ENCODE measurements at regions not wholly inside any gene's neighbourhood (a gene's known extent, or its start where the extent isn't known, plus 50 kb on each side); places are given as distances from the start of the nearest gene placed in this dataset.

- CTCF ChIA-PET: no interaction called here
- Mint-ChIP-seq H3K9me3 (ENCODE audit: unreplicated experiment) (peaks cover 3% of the 10 kb centered on the region), H3K4me1 (ENCODE audit: low read depth, unreplicated experiment) (peaks cover under 1% of the 10 kb centered on the region), H3K4me3 (ENCODE audit: unreplicated experiment) (no peak overlapping the region), H3K36me3 (ENCODE audit: insufficient read depth, unreplicated experiment) (no peaks in the 10 kb centered on the region), H3K27ac (ENCODE audit: unreplicated experiment) (no peak overlapping the region), H3K27me3 (ENCODE audit: insufficient read depth, unreplicated experiment) (peaks cover 4% of the 10 kb centered on the region)
- no TSS peak for BruUV-seq (replicated peaks)
- no peak for TF ChIP-seq CTCF (IDR thresholded peaks at IDR 0.05; ENCODE audit: insufficient read depth in 1 of 2, low read depth in 1 of 2, low read length in 1 of 2, severe bottlenecking in 1 of 2, unreplicated experiment in 1 of 2)
- no peaks in the 10 kb centered on the region; the same call in 1 of the 2 replicates for H3K36me3 ChIP-seq (ENCODE audit: control insufficient read depth, insufficient read depth, low read length)
- POLR2A ChIA-PET: no interaction called here
- no peaks in the 10 kb centered on the region for H3K9me3 ChIP-seq
- H3K27me3 ChIP-seq (replicated peaks; ENCODE audit: control insufficient read depth, insufficient read depth, low read length): no peaks in the 10 kb centered on the region
- no peak overlapping the region for H3K4me3 ChIP-seq (ENCODE audit: low read depth, low read length)
- intact Hi-C loops (cut with micrococcal nuclease; ENCODE audit: unreplicated experiment): no loop called here
- no peaks in the 10 kb centered on the region for H3K4me1 ChIP-seq
- no peak for DNase-seq
These were observed 88.6 kb upstream of the FBN2 start for GRCh38 chr5:128626536-128627090.

GRCh38 chr5:128627939-128628338 lies 89.9 kb upstream of the FBN2 start:
- DNase-seq: no peak
- peaks cover 4% of the 10 kb centered on the region for H3K27me3 Mint-ChIP-seq (ENCODE audit: insufficient read depth, unreplicated experiment)
- ChIA-PET POLR2A (no interaction called here), CTCF (no interaction called here)
- H3K9me3 ChIP-seq: no peaks in the 10 kb centered on the region
- no TSS peak for BruUV-seq (replicated peaks)
- no peaks in the 10 kb centered on the region for H3K4me1 Mint-ChIP-seq (ENCODE audit: low read depth, unreplicated experiment)
- H3K4me1 ChIP-seq: no peaks in the 10 kb centered on the region
- no peak overlapping the region for H3K4me3 Mint-ChIP-seq (ENCODE audit: unreplicated experiment)
- no peak for TF ChIP-seq CTCF (IDR thresholded peaks at IDR 0.05; ENCODE audit: insufficient read depth in 1 of 2, low read depth in 1 of 2, low read length in 1 of 2, severe bottlenecking in 1 of 2, unreplicated experiment in 1 of 2)
- H3K4me3 ChIP-seq (ENCODE audit: low read depth, low read length): no peak overlapping the region
- intact Hi-C loops (cut with micrococcal nuclease; ENCODE audit: unreplicated experiment): no loop called here
- no peaks in the 10 kb centered on the region for H3K27me3 ChIP-seq (replicated peaks; ENCODE audit: control insufficient read depth, insufficient read depth, low read length)
- no peaks in the 10 kb centered on the region for H3K9me3 Mint-ChIP-seq (ENCODE audit: unreplicated experiment)
- H3K36me3 ChIP-seq (ENCODE audit: control insufficient read depth, insufficient read depth, low read length): no peaks in the 10 kb centered on the region
- H3K27ac Mint-ChIP-seq (ENCODE audit: unreplicated experiment): no peak overlapping the region
- H3K36me3 Mint-ChIP-seq (ENCODE audit: insufficient read depth, unreplicated experiment): no peaks in the 10 kb centered on the region

- BruUV-seq (replicated peaks): no TSS peak
- DNase-seq: no peak
- Mint-ChIP-seq H3K9me3 (ENCODE audit: unreplicated experiment) (no peaks in the 10 kb centered on the region), H3K27ac (ENCODE audit: unreplicated experiment) (no peak overlapping the region), H3K36me3 (ENCODE audit: insufficient read depth, unreplicated experiment) (no peaks in the 10 kb centered on the region), H3K4me3 (ENCODE audit: unreplicated experiment) (no peak overlapping the region), H3K27me3 (ENCODE audit: insufficient read depth, unreplicated experiment) (peaks cover 4% of the 10 kb centered on the region), H3K4me1 (ENCODE audit: low read depth, unreplicated experiment) (no peaks in the 10 kb centered on the region)
- CTCF ChIA-PET: no interaction called here
- no peak for TF ChIP-seq CTCF (IDR thresholded peaks at IDR 0.05; ENCODE audit: insufficient read depth in 1 of 2, low read depth in 1 of 2, low read length in 1 of 2, severe bottlenecking in 1 of 2, unreplicated experiment in 1 of 2)
- no peaks in the 10 kb centered on the region for H3K4me1 ChIP-seq
- intact Hi-C loops (cut with micrococcal nuclease; ENCODE audit: unreplicated experiment): no loop called here
- no peaks in the 10 kb centered on the region for H3K36me3 ChIP-seq (ENCODE audit: control insufficient read depth, insufficient read depth, low read length)
- POLR2A ChIA-PET: no interaction called here
- H3K9me3 ChIP-seq: no peaks in the 10 kb centered on the region
- no peak overlapping the region for H3K4me3 ChIP-seq (ENCODE audit: low read depth, low read length)
- no peaks in the 10 kb centered on the region for H3K27me3 ChIP-seq (replicated peaks; ENCODE audit: control insufficient read depth, insufficient read depth, low read length)
These were observed 91.1 kb upstream of the FBN2 start for GRCh38 chr5:128629157-128629556.
